SKM-1 (cell line): ENCODE measurements at regions not wholly inside any gene's neighbourhood (a gene's known extent, or its start where the extent isn't known, plus 50 kb on each side); places are given as distances from the start of the nearest gene placed in this dataset.

Experiments used
- DNase-seq: peaks from one replicate; lab custom pipeline; 2025; ENCODE audit not compliant: unreplicated experiment; lab: John Stamatoyannopoulos, UW

DNA sequence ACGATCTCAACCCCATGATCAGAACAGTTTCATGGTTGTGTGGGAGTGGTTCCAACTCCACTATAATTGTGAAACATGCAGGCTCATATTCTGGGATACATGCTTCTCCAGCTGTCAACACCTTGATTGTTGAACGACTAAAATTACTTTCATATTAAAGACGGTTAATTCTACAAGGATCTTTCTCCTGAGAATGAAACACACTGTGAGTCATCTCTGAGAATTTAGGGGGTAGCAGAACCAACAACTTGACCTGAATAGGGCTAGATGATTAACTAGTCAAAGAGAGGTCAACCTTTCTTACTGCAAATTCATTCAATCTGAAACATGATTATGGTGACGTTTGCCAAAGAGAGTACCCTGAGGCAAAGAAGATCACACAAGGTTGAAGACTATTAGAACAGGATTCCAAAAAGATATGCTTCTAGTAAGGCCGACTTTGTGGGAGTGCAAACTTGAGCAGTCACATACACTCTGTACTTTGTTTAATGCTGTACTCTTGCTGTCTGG, 175.2 kb upstream of the CITED2 start:
- DNase-seq = no peak

DNA sequence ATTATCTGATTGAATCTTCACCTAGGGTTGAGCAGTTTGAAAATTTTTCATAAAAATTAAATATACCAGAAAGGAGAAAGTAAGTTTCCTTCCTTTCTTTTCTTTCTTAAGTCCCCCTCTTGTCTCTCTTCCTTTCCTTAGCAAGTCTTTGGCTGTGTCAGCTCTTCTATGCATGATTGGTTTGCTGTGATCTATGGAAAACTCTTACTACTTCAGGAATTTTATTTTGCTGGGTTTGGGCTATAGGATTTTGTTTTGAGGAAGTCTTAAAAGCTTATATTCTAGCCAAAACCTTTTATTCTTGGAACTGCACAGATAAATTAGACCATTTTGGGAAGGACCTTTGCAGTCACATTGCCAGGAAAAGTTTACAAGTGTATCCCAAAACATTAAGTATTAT, 173.4 kb upstream of the CITED2 start:
- DNase-seq = no peak

DNA sequence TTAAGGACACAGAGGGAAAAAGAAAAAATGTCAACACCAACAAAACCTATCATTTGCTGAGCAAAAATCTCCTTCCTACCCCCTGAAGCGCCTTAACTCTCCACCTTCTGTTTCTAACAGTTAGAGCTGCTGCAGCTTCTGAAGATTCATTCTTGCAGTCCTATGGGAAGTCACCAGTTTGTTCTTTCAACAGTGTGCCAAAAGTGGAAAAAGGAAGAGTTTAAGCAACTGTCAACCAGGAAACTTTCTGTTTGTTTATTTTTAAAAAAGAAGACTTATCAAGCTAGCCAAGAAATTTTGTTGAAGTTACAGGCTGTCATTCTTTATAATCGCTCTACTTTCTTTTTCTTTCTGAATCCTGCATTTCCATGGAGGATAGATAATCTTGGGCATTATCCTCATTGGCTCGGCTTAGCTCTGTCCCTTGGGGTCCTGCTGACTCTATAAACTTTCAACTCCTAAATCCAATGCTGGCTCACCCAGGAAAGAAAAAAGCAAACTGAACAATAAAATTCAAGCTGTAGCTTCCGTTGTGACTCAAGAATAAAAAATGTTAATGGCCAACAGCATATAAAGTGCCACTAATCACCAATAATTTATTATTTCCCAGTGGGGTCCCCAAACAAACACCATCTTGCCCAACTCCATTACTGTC, 172.8 kb upstream of the CITED2 start:
- no peak for DNase-seq

DNA sequence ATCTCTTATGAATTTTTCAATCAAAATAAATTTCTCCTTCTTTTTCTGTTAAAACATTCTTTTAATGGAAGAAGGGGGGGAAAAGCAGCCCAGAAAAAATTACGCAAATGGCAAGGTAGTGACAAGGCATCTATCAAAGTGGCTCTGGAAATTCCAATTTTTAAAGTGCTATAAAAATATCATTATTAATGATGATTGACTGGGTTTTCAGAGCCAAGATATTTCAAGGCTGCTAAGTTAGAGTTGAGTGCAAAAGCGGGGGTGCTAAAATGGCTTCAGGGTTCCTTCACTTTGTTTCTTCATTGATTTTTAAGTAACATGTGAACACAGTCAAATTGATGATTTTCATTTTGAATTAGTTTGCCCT, 171.6 kb upstream of the CITED2 start:
- no peak for DNase-seq

DNA sequence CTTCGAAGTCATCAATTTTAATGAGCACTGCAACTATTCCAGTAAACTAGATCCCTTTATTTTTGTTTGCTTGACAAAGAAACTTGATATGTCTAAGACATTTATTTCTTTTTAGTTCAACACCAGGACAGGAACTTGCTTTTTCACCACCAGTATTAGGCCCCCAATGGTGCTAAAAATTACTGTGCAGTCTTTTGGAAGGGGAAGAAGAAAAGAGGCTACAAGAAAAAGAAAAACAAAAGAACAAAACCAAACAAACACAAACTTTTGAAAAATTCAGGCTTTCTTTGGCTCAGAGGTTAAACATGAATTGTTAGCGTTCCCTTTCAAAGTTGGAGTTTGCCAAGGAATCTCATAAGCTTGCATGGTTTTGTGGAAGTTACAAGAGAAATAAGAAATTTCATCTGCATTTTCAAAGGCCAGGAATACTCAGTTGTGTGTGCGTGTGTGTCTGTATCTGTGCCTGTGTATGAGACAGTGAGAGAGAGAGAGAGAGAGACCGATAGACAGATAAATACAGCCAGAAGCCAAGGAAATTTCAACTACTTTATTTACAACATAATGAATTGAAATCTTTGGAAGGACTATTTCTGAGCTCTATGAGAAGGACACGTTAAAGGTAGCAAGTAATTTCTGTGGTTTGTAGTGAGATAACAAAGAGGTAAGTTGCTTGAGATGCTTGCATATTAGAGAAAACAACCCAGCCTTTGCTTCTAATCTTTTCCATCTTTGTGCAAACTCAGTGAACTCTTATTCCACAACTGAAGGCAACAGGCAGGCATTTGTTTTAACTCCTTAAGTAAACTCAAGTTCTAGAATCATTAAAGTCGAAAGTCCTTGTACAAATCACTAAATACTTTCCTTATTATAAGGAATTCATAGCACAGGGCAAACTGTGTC, 171.0 kb upstream of the CITED2 start:
- DNase-seq = no peak

DNA sequence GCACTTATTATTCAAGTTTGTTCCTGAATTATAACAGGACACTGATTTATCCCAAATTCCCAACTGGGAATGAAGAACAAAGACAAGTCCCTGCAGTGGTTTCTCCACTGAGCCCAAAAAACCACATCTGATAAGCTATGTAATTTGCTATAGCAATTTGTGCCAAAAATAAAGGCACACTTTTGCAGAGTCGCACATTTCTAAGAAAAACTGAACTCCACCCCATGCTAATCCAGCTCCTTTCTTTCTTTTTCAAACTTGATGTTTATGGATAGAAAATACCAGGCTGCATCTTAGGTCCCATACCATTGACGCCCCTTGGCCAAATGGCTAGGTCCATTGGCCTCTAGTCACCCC, 170.2 kb upstream of the CITED2 start:
- no peak for DNase-seq

DNA sequence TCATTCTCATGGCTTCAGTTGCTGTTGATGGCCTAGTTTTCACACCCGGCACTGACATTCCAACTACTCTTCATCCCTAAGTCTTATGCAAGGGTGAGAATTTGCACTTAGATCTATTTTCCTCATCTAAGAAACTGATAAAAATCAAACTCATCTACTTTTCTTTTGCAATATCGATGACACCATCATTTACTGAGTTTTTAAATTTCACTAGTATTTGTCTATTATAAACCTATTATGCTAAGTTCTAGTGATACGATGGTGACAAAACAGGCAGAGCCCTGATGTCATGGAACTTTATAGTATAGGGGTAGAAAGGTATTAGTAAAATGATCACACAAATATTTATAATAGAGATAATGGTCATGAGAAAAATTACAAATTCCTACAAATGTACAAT, 167.9 kb upstream of the CITED2 start:
- no peak for DNase-seq

DNA sequence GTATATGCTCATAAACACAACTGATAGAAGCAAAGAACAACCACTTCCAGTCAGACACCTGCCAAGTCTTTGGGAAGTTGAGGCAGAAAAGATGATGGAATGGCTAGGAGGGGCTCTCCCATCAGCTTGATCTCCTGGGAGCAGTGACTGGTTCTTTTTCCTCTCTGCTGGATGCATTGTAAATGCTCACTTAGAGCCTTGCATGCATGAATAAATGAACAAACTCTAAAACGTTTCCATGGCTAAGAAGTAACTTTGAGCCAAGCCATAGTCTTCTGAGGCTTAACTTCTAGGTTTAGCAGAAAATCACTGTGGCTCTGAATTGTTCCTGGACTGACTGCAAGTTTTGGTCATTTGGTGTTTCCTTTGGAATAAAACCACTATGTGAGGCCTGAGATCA, 166.4 kb upstream of the CITED2 start:
- DNase-seq = no peak

DNA sequence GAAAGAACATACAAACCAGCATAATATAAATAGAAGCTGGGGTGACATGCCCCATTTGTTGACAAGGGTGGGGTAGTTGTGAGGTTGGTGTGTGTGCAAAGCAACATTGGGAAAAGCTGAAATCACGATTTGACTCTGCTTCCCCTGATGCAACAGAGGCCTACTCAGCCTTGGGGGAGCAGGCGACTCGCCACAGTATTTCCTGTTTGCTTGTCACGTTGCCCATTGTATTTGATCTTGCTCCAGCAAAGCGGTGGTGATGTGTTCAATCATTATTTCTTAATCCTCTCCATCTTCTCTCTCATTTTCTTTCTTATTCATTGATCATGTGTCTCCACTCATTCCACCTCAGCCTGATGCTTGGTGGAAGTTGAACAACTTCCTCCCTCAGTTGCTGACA, 165.8 kb upstream of the CITED2 start:
- DNase-seq = no peak

DNA sequence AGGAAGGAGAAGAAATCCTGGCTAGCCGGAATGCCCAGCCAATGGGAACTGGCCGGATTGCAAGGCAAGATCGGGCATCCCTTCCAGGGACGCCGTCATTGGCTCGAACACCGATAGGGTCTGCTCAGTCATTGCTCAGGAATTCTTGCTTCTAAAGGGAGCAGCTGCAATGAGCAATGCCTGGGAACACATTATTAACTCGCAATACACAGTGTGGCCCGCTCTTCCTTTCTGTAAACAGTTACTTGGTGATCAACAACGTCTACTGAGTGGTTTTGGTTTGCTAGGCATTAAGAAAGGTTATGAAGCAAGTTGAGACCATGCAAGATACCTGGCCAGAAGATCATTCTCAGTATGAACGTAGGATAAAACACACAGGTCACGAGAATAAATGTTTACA, 165.4 kb upstream of the CITED2 start:
- no peak for DNase-seq

DNA sequence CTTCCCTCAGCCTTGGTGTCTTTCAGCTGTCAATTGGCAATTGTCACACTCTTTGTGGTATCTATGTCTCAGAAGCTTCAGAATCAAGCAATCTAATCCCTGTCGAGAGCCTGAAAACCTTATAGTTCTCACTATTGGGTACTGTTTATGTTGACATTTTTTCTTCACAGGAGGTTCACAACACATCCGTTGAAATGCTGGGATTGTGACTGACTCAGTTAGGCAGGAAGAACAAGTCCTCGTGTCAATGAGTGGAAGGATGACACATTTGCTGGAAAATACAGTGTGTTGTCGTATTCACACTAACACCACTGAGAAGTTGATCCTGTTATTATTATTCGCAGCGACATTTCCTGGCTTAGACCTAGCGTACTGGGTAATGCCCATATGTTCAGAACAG, 163.9 kb upstream of the CITED2 start:
- no peak for DNase-seq

DNA sequence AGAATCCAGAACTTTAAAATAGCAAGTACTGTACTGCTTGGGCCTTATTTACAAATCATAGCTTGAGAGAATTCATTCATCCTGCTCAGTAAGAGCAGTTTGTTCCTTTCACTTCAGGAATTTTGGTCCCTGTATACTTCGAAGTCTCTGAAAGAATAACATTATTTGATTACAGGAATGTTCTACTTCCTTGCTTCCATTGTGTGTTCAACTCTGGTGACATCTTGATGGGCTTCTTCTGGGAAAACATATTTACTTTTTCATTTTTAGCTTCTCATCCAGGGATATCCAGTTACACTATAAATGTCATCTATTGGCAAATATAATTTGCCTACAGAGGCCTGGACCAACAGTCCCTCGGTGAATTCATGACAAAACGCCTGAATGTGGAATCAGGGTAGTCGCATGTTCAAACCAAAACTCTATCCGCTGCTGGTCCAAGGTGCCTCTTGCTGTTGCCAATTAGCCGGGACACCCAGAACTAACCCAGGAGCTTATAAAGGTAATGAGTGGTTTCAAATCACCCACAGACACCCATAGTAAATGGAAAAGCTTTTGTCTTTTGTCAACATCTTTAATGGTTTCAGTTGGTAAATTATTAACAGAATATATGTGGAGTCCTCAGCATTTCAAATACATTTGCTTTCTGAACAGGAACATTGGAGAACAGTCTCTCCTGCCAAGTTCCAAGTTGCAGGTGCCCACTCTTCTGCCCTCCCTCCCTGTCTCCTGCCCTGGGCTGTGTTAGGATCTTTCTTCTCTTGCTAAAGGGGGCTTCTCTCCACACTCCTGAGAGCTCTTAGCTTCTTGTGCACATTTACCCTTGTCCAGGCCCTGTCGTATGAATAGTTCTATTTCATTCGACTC, 162.5 kb upstream of the CITED2 start:
- no peak for DNase-seq

DNA sequence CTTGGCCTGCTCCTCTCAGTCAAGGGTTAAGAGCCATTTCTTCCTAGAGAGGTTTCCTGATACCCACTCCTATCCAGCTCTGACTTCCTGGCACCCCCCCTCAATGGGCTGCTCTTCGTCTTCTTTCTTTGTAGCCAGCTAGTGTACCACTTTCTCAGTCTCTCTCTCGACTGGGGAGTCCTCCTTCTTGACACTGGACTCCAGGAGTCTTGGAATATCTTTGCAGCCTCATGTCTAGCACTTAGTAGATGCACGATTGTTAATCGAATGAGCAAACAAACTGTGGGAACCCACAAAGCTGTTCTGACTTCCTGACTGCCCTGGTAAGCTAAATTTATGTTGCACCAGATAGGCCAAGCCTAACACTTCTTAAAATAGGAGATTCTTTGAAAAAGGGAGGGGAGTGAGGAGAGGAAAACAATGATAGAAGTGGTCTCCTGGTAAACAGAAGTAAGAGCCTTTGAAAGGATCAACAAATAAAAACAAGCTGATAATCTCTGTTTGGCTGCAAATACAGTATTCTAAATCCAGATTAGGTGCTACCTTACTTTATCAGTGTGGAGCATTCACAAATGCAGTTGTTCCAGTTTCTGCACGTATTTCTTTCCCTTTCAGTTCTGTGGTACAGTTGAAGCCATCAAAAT, 160.1 kb upstream of the CITED2 start:
- DNase-seq = no peak

DNA sequence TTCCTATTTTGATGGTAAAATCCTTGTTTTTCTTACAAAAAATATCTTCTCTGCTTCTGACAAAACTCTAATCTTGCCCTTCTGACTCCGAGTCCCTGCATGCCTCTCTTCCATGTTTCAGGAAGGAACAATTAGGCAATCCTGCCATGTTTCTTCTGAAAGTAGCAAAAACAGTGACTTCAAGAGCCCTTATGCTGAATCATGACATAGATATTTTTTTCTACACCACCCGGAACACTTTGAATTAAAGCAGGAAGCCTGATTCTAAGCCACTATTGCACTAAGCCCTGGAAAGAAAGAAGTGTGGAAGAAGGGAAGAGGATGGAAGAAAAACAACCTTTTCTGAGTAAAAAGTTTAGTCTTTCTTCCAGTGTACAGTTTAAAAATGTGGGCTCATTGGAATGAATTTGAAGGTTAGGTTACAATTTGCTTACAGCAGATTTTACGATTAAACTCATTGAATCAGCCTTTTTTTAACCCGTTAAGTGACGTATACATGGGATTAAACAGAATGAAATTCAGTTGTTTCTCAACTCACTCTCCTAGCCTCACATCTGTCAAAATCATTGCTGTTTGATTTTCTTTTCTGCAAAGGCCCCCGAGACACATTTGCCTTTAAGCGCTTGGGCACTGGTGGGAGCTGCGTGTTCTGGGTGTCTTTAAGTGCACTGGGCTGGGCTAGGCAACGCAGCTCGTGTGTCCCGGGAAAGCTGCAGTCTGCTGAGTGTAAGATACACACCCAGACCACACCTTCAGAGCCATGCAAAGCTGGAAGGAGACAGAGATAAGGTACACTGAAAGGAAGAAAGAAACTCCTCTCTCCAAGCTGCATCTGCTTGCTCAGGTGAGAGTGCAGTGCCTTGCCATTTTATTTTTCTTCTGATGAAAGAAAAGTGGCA, 159.4 kb upstream of the CITED2 start:
- DNase-seq = no peak

DNA sequence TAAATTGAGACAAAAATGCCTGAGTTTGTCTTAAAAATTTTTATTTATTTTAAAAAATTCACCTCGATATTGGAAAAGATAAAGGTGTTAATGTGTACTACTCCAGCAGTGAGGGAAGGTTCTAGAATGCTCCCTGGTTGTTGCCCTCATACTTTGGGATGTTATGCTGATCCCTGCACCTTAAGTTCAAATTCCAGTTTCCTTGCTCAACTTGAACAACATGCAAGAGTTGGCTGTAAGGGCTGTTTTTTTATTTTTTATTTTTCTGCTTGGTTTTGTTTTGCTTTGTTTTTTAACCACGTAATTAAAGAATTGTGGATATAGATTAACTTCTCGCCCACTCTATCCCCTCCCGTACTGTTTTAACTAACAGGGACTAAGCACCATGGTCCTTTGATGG, 158.7 kb upstream of the CITED2 start:
- DNase-seq = no peak

DNA sequence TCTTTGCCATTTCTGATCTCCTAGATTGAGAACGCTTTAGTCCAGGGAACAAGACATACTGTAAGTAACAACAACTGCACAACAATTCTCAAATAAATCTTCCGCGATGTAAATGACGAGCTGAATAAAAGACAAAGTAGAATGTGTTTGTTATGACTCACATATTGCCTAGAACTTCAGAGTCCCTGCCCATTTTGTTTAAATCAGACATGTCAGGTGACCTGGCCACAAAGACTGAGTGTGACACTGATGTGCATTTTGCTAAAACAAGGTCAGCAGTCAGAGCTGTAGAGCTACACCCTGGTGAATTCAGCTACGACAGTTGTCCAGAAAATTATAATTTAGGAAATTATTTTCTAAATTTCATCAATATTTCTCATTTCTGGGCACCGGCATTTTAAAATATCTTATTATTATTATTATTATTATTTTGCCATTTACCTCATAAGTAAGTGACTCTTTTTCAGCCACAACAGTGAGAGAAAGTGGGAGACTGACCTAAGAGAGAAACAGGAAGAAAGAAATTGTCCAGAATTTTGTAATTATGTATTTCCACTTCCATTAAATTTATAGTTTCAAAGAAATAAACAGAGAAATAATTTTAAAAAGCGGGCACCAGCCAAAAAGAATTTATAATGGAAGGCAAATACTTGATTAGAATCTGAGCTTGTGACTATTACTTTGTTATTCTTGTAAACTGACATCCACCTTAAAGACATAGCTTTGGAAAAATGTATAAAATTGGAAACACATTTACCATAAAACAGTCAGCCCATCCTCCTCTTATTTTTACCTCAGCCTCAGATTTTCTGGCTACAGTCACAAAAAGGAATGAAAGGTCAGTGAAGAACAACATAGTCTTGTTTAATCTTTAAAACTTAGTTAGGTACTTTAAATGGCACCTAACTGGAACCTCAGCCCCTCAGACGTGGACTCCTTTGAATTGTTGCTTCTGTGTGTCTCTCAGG, 157.0 kb upstream of the CITED2 start:
- DNase-seq = no peak

DNA sequence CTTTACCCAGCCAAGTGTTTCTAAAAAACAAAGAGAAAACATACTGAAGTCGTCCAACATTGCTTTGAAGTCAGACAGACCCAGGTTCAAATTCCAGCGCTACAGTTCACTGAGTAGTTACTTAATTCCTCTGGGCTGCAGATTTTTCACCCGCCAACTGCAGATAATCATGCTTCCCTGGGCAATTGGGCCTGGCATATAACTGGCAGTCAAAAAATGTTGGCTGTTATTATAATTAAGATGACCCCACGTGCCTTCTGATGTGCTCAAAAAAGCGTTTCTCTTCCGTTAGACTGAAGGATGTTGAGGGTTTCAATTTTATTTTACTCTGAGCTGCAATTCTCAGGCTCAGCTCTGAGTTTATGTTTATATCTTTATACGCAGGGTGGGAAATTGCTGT, 156.1 kb upstream of the CITED2 start:
- DNase-seq = no peak

DNA sequence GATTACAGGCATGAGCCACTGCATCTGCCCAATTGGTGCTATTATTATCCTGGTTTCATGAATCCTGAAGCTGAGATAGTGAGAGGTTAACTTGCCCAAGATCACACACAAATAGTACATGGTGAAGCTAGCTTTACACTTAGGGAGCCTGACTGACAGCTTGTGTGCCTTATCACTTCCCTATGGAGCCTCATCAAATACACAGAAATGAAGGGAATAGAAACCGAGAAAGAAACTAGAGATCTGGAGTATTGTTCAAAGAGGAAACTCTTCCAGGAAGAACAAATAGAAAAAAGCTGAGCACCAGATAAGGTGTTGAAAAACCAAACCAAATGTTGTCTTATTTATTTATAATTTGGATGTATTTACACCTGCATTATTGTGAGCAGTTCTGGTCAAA, 155.0 kb upstream of the CITED2 start:
- DNase-seq = no peak

DNA sequence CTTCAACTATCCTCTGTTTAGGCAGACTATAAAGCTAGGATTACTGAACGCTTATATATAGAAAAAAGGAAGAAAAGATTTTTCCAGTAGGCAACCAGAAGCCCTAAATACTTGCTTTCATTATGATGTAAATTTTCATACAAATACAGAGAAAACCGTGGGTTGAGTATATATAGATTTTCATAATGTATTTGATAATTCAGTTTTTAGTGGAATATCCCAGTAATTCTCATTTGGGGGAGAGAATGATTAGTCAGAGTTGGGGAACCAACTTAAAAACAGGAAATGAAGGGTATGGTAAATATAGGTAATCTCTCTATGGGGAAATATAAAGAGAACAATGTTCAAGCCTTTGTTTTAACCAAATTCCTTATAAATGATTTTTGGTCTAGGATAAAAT, 154.0 kb upstream of the CITED2 start:
- no peak for DNase-seq
